Peyer's patch (tissue), 4 donors: ENCODE measurements at regions not wholly inside any gene's neighbourhood (a gene's known extent, or its start where the extent isn't known, plus 50 kb on each side); places are given as distances from the start of the nearest gene placed in this dataset.

ENCODE experiments used
- DNase-seq, 3 donors: peaks; one replicate each; pipeline ENCODE4 v3.0.0-alpha.2; 2017 to 2019
- H3K27ac ChIP-seq, 4 donors: fragments of 200-600 bp; sonication (generic); one replicate each; pipeline ENCODE4 v1.5.1; 2016 to 2019
- H3K27me3 ChIP-seq, 2 donors: fragments of 200-600 bp; sonication (generic); one replicate each; pipeline ENCODE4 v1.5.1; 2019
- H3K36me3 ChIP-seq, 3 donors: fragments of 200-600 bp; sonication (generic); one replicate each; pipeline ENCODE4 v1.5.1; 2016 to 2019
- H3K4me1 ChIP-seq, 4 donors: fragments of 200-600 bp; sonication (generic); one replicate each; pipeline ENCODE4 v1.5.1; 2016 to 2019
- H3K4me3 ChIP-seq, 4 donors: fragments of 200-600 bp; sonication (generic); 1 replicate in 3 of 4; 2 replicates in 1 of 4; pipeline ENCODE4 v1.5.1; 2016 to 2019; ENCODE audit warnings: mild to moderate bottlenecking in 1 of 4
- H3K9me3 ChIP-seq, 4 donors: fragments of 200-600 bp; sonication (generic); one replicate each; pipeline ENCODE4 v1.5.1; 2016 to 2019; ENCODE audit warnings: mild to moderate bottlenecking in 1 of 4
- POLR2A ChIP-seq, 2 donors: fragments of 450-650 bp; IDR thresholded peaks; one replicate each; pipeline ENCODE4 v1.5.1; 2017; ENCODE audit warnings: antibody characterized with exemption in 2 of 2, mild to moderate bottlenecking in 2 of 2, moderate library complexity in 2 of 2
- TF ChIP-seq, protein P1 (sequence below), 6 experiments: fragments of 450-650 bp in 4 of 6; fragments of 200-600 bp in 2 of 6; sonication (generic) in 1 of 6; IDR thresholded peaks; one replicate each; pipeline ENCODE4 v1.5.1; 2017 to 2019; ENCODE audit warnings: antibody characterized with exemption in 6 of 6, mild to moderate bottlenecking in 3 of 6, moderate library complexity in 1 of 6

DNA sequence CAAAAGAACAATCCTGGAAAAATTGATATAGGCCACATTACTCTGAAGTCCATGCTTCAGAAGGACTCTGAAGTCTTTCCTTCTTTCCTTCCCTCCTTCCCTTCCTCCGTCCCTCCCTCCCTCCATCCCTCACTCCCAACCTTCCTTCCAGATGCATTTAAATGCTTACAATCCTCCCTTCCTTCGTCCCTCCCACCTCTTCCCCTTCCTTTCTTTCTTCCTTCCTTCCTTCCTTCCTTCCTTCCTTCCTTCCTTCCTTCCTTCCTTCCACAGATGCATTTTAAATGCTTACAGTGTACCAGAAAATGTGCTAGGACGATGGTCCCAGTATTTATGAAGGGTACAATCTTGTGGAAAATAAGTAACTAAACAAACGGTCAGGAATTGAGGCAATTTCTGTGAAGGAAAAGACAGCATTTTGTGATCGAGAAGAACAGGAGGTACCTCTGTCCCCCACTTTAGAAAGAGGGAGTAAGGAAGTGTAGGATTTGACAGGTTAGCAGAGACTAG is 181.3 kb upstream of the TUT7 start:
- H3K27ac ChIP-seq = no peak overlapping the region
- H3K4me3 ChIP-seq = no peak overlapping the region
- no peaks in the 10 kb centered on the region for H3K27me3 ChIP-seq
- no peak for TF ChIP-seq POLR2A (IDR thresholded peaks at IDR 0.05)
- TF ChIP-seq, protein P1, sequence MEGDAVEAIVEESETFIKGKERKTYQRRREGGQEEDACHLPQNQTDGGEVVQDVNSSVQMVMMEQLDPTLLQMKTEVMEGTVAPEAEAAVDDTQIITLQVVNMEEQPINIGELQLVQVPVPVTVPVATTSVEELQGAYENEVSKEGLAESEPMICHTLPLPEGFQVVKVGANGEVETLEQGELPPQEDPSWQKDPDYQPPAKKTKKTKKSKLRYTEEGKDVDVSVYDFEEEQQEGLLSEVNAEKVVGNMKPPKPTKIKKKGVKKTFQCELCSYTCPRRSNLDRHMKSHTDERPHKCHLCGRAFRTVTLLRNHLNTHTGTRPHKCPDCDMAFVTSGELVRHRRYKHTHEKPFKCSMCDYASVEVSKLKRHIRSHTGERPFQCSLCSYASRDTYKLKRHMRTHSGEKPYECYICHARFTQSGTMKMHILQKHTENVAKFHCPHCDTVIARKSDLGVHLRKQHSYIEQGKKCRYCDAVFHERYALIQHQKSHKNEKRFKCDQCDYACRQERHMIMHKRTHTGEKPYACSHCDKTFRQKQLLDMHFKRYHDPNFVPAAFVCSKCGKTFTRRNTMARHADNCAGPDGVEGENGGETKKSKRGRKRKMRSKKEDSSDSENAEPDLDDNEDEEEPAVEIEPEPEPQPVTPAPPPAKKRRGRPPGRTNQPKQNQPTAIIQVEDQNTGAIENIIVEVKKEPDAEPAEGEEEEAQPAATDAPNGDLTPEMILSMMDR (IDR thresholded peaks at IDR 0.05) = no peak
- no peak for DNase-seq
- H3K4me1 ChIP-seq = no peaks in the 10 kb centered on the region
- H3K9me3 ChIP-seq = no peaks in the 10 kb centered on the region
- no peaks in the 10 kb centered on the region for H3K36me3 ChIP-seq

DNA sequence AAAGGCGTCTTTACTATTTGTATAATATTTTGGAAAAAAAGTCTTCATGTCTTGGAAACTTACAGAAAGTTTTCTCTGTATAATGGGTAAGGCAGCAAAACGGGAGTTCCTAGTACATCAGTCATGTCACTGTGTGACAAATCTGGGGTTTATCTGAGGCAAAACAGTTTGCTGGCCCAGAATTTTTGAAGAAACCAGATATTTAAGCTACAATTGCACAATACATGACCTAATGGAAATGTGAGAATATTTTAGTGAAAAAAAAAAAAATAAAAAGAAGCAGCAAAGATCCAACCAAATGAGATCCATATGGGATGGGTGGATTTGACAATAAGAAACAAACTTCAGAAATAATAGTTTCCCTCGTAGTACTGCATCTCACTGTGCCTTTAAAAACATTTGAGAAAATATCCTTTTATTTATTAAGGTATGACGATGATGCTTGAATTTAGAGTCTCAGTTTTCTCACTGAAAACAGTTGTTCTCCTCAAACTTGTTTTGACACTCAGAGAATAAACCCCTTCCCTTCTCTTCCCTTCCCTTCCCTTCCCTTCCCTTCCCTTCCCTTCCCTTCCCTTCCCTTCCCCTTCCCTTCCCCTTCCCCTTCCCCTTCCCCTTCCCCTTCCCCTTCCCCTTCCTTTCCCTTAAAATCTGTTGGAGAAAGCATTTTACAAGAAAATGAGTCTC is 180.5 kb upstream of the TUT7 start:
- Histone ChIP-seq H3K9me3 (no peaks in the 10 kb centered on the region), H3K36me3 (no peaks in the 10 kb centered on the region), H3K4me1 (no peaks in the 10 kb centered on the region), H3K27ac (no peak overlapping the region), H3K27me3 (no peaks in the 10 kb centered on the region), H3K4me3 (no peak overlapping the region)
- TF ChIP-seq, protein P1 (IDR thresholded peaks at IDR 0.05) = no peak
- no peak for DNase-seq

DNA sequence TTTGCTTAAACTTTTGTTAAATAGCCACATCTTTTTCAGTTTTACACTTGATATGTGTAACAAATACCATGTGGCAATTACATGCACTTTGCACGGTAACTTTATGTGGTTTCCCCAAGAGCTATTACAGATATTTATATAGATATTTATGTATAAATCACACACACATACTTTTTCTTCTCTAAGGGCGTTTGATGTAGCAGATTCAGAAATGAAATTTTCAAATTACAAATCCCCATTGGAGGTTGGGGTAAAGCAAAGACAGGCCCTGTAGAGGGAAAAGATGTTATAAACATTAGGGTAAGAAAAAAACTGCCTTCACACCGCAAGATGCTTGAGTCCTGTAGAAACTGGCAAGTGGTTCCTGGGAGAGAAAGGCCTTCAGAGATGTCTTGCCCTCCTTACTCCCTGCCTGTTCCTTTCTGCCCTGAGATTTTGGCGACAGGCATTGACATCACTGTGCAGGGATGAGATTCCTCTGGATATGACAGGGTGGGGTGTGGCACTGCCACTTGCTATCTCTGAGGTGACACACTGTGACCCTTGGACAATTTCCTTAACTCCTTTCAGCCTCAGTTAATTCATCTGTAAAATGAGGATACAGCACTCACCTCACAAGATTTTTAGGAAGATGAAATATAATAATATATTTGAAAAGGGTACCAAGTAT is 177.9 kb upstream of the TUT7 start:
- Histone ChIP-seq H3K4me3 (no peak overlapping the region), H3K27me3 (no peaks in the 10 kb centered on the region), H3K9me3 (no peaks in the 10 kb centered on the region), H3K36me3 (no peaks in the 10 kb centered on the region), H3K27ac (no peak overlapping the region), H3K4me1 (no peaks in the 10 kb centered on the region)
- TF ChIP-seq, protein P1 (IDR thresholded peaks at IDR 0.05) = no peak
- no peak for TF ChIP-seq POLR2A (IDR thresholded peaks at IDR 0.05)
- no peak for DNase-seq

DNA sequence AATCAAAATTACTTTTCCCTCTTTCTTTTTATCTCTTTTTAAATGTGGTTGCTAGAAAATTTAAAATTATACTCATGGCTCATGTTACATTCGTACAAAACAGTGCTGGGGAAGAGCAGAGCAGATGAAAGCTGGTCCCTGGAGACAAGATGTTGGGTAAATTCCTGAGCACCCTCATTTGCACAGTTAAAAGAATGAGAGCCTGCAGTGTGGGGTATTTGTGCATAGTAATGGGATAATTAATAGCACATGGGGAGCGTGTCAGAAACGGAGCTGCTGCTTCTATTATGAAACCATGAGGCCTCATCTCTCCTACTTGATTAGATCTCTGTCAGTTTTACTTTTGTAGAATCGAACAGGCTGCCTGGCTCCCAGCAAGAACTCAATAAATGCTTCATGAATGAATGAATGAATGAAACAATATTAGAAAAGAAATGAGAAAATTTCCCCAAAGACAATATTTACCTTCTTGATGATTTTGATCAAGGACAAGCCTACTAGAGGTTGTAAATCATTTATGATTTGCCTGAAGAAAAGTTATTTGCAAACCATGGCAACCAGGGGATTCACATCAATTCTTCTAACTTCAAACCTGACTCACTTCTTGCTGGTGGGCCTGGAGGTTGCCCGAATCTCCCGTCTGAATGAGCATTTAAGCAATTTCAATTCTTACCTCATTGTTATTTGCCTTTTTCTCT is 177.2 kb upstream of the TUT7 start:
- Histone ChIP-seq H3K36me3 (no peaks in the 10 kb centered on the region), H3K27ac (no peak overlapping the region), H3K27me3 (no peaks in the 10 kb centered on the region), H3K9me3 (no peaks in the 10 kb centered on the region), H3K4me3 (no peak overlapping the region), H3K4me1 (no peaks in the 10 kb centered on the region)
- TF ChIP-seq, protein P1 (IDR thresholded peaks at IDR 0.05) = no peak
- TF ChIP-seq POLR2A (IDR thresholded peaks at IDR 0.05) = no peak
- no peak for DNase-seq

DNA sequence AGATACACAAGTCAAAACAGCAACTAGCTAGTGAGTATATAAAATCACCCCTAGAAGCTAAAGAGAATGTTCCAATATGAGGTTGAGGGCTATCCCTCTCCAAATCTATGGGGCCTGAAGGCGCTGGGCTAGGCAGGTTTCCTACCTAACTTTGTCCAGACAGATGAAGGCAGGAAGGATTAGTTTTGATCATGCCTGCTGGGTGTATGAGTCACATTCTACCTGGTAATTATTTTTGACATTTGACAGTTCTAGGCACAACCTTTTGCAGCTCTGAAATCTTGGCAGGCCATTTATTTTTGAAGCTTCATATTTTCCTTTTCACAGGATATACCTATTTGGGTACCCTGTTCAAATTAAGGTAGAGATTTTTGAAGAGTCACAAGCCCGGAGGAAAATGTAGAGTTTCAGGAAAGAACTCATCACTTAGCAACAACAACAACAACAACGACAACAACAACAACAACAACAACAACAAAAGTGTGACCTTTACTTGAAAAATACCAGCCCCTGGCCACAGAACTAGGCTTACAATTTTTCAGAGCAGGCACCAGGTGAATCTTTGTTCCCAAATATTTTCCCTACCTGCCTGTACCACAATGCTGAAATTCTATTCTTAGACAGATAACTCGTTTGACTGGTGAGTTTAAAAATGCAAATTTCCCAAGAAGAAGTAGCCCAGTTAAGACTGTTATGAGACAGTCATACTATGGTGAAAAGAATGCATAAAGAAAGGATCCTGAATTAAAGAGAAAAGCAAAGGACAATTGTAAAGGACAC is 175.5 kb upstream of the TUT7 start:
- no peak for DNase-seq
- TF ChIP-seq, protein P1 (IDR thresholded peaks at IDR 0.05) = no peak
- no peak for TF ChIP-seq POLR2A (IDR thresholded peaks at IDR 0.05)
- Histone ChIP-seq H3K27me3 (no peaks in the 10 kb centered on the region), H3K9me3 (no peaks in the 10 kb centered on the region), H3K27ac (no peak overlapping the region), H3K4me1 (no peaks in the 10 kb centered on the region), H3K36me3 (no peaks in the 10 kb centered on the region), H3K4me3 (no peak overlapping the region)
